ENCODE measurements at regions not wholly inside any gene's neighbourhood (a gene's known extent, or its start where the extent isn't known, plus 50 kb on each side); places are given as distances from the start of the nearest gene placed in this dataset.
"Not testable (repeated sequence)": the region's sequence is repeated elsewhere in the genome, so short reads cannot be mapped to it uniquely, and the experiment has no call there.

- DNase-seq (ENCODE audit: low spot score), result not testable (repeated sequence)
Observed at GRCh38 chr6:119491112-119491511, 141.6 kb upstream of the MAN1A1 start.

GRCh38 chr6:119490050-119490449 lies 140.5 kb upstream of the MAN1A1 start:
- DNase-seq (ENCODE audit: low spot score), result not testable (repeated sequence)

- DNase-seq (ENCODE audit: low spot score), result no peak
Observed at GRCh38 chr6:119484598-119484997, 135.0 kb upstream of the MAN1A1 start.

- DNase-seq (ENCODE audit: low spot score), result no peak
Observed at GRCh38 chr6:119483908-119484307, 134.3 kb upstream of the MAN1A1 start.

- DNase-seq (ENCODE audit: low spot score), result no peak
Observed at GRCh38 chr6:119482850-119483285, 133.3 kb upstream of the MAN1A1 start.

- DNase-seq (ENCODE audit: low spot score), result no peak
Observed at GRCh38 chr6:119481976-119482375, 132.4 kb upstream of the MAN1A1 start.

- no peak for DNase-seq (ENCODE audit: low spot score)
Observed at GRCh38 chr6:119480961-119481497, 131.5 kb upstream of the MAN1A1 start.

- no peak for DNase-seq (ENCODE audit: low spot score)
Observed at GRCh38 chr6:119479860-119480655, 130.5 kb upstream of the MAN1A1 start.

GRCh38 chr6:119476554-119476953 lies 127.0 kb upstream of the MAN1A1 start:
- no peak for DNase-seq (ENCODE audit: low spot score)

GRCh38 chr6:119476024-119476423 lies 126.5 kb upstream of the MAN1A1 start:
- DNase-seq (ENCODE audit: low spot score), result no peak

- no peak for DNase-seq (ENCODE audit: low spot score)
Observed at GRCh38 chr6:119470893-119471542, 121.5 kb upstream of the MAN1A1 start.

- no peak for DNase-seq (ENCODE audit: low spot score)
Observed at GRCh38 chr6:119467488-119468081, 118.0 kb upstream of the MAN1A1 start.

GRCh38 chr6:119466226-119466625 lies 116.7 kb upstream of the MAN1A1 start:
- DNase-seq (ENCODE audit: low spot score), result no peak

- DNase-seq (ENCODE audit: low spot score), result no peak
Observed at GRCh38 chr6:119463081-119463626, 113.6 kb upstream of the MAN1A1 start.

- no peak for DNase-seq (ENCODE audit: low spot score)
Observed at GRCh38 chr6:119461187-119461586, 111.6 kb upstream of the MAN1A1 start.

GRCh38 chr6:119459207-119459974 lies 109.8 kb upstream of the MAN1A1 start:
- no peak for DNase-seq (ENCODE audit: low spot score)

- no peak for DNase-seq (ENCODE audit: low spot score)
Observed at GRCh38 chr6:119454714-119455113, 105.2 kb upstream of the MAN1A1 start.

- DNase-seq (ENCODE audit: low spot score), result no peak
Observed at GRCh38 chr6:119453242-119454200, 104.0 kb upstream of the MAN1A1 start.

- DNase-seq (ENCODE audit: low spot score), result no peak
Observed at GRCh38 chr6:119449331-119450156, 100.0 kb upstream of the MAN1A1 start.

GRCh38 chr6:119447921-119448320 lies 98.4 kb upstream of the MAN1A1 start:
- no peak for DNase-seq (ENCODE audit: low spot score)
